ENCODE measurements at regions not wholly inside any gene's neighbourhood (a gene's known extent, or its start where the extent isn't known, plus 50 kb on each side); places are given as distances from the start of the nearest gene placed in this dataset.

DNA sequence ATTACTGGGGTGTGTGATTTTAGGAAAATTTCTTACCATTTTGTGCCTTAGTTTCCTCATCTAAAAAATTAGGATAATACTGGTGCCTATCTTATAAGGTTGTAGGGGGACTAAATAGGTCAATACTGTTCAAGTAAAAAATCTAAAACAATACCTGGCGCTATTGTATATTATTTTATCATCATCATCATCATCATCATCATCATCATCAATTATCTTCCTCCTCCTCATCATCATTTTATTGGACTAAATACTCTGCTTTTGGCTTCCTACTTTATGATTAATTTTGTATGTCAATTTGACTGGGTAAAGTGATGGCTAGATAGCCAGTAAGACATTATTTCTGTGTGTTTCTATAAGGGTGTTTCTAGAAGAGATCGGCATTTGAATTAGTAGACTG is 435.5 kb downstream of the DHX35 start:
- TF ChIP-seq CTCF (IDR thresholded peaks at IDR 0.05; ENCODE audit: low read depth, low read length) (no peak), EZH2phosphoT487 (IDR thresholded peaks at IDR 0.05; ENCODE audit: low read depth) (no peak)
